ENCODE measurements at regions not wholly inside any gene's neighbourhood (a gene's known extent, or its start where the extent isn't known, plus 50 kb on each side); places are given as distances from the start of the nearest gene placed in this dataset.

DNA sequence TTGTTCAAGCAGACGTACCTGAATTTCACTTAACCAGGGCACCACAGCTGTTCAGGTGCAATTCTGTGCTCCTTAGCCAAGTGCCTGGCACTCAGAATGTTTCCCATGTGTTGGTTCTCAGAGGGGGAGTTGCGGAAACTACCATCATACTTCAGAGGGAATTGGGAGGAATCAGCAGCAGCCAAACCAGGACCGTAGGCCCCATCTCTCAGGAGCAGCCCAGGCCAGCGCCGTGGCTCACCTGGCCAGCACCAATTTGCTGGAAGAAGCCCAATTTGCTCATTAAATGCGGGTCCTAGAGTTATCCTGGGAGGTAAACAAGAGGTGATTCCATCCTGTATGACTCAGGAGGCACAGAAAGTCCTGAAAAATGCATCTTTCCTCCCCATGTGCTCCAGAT is 435.4 kb downstream of the BRD1 start:
- Mint-ChIP-seq H3K9me3 (peaks cover 11% of the 10 kb centered on the region), H3K36me3 (ENCODE audit: low read depth) (peaks cover 5% of the 10 kb centered on the region; the same call in 2 of the 3 replicates), H3K4me1 (peaks cover 2% of the 10 kb centered on the region; the same call in 2 of the 3 replicates), H3K4me3 (no peak overlapping the region), H3K27me3 (ENCODE audit: insufficient read depth, low read depth, poor library complexity) (no peaks in the 10 kb centered on the region), H3K27ac (no peak overlapping the region)
- Histone ChIP-seq H3K27me3 (ENCODE audit: insufficient read depth) (no peaks in the 10 kb centered on the region), H3K4me1 (ENCODE audit: insufficient read depth) (no peaks in the 10 kb centered on the region), H3K4me3 (no peak overlapping the region), H3K9me2 (ENCODE audit: insufficient read depth) (no peaks in the 10 kb centered on the region), H3F3A (replicated peaks; ENCODE audit: low read depth) (no peaks in the 10 kb centered on the region), H3K36me3 (ENCODE audit: insufficient read depth) (no peaks in the 10 kb centered on the region; the same call in 1 of the 2 replicates), H3K27ac (ENCODE audit: low read depth) (no peak overlapping the region), H3K4me2 (no peak overlapping the region), H3K79me2 (replicated peaks; ENCODE audit: insufficient read depth) (no peaks in the 10 kb centered on the region), H2AFZ (no peak overlapping the region), H4K20me1 (replicated peaks; ENCODE audit: insufficient read depth) (no peaks in the 10 kb centered on the region)
- no peak for TF ChIP-seq EZH2 (IDR thresholded peaks at IDR 0.05; ENCODE audit: low read depth, unreplicated experiment)
- TF ChIP-seq STAT1 (IDR thresholded peaks at IDR 0.05; ENCODE audit: unreplicated experiment): no peak
- no peak for TF ChIP-seq ZNF331 (CRISPR knock-in tag; IDR thresholded peaks at IDR 0.05; ENCODE audit: low read depth)
- TF ChIP-seq NANOG (IDR thresholded peaks at IDR 0.05; ENCODE audit: borderline replicate concordance): no peak
- ATAC-seq (no peak), DNase-seq (ENCODE audit: low spot score) (no peak)

DNA sequence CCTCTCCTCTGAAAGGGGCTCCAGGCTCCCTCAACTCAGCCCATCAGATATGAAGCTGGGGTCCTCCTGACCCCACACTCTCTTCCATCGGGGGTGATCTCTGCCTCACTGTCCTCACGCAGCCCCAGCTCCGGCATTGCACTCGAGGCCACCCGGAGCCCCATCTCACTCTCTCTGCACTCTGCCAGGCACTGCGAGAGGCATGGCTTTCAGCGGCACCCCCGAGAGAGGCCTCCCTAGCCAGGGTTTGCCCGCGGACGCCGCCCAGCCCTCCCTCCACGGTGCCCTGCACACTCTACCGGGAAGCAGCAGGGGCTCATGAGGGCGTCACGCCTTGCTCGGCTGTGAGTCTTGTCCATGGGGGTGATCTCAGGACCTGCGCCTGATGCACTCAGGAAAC is 436.2 kb downstream of the BRD1 start:
- no peaks in the 10 kb centered on the region; the same call in 1 of the 2 replicates for H3K36me3 ChIP-seq (ENCODE audit: insufficient read depth)
- no peak overlapping the region for H3K27ac Mint-ChIP-seq
- H3K4me3 Mint-ChIP-seq: no peak overlapping the region
- H3K9me2 ChIP-seq (ENCODE audit: insufficient read depth): no peaks in the 10 kb centered on the region
- H3K36me3 Mint-ChIP-seq (ENCODE audit: low read depth): peaks cover 5% of the 10 kb centered on the region; the same call in 2 of the 3 replicates
- H4K20me1 ChIP-seq (replicated peaks; ENCODE audit: insufficient read depth): no peaks in the 10 kb centered on the region
- H3K4me2 ChIP-seq: no peak overlapping the region
- ATAC-seq (no peak), DNase-seq (ENCODE audit: low spot score) (no peak)
- H3K9me3 Mint-ChIP-seq: peaks cover 11% of the 10 kb centered on the region
- TF ChIP-seq, protein P1, sequence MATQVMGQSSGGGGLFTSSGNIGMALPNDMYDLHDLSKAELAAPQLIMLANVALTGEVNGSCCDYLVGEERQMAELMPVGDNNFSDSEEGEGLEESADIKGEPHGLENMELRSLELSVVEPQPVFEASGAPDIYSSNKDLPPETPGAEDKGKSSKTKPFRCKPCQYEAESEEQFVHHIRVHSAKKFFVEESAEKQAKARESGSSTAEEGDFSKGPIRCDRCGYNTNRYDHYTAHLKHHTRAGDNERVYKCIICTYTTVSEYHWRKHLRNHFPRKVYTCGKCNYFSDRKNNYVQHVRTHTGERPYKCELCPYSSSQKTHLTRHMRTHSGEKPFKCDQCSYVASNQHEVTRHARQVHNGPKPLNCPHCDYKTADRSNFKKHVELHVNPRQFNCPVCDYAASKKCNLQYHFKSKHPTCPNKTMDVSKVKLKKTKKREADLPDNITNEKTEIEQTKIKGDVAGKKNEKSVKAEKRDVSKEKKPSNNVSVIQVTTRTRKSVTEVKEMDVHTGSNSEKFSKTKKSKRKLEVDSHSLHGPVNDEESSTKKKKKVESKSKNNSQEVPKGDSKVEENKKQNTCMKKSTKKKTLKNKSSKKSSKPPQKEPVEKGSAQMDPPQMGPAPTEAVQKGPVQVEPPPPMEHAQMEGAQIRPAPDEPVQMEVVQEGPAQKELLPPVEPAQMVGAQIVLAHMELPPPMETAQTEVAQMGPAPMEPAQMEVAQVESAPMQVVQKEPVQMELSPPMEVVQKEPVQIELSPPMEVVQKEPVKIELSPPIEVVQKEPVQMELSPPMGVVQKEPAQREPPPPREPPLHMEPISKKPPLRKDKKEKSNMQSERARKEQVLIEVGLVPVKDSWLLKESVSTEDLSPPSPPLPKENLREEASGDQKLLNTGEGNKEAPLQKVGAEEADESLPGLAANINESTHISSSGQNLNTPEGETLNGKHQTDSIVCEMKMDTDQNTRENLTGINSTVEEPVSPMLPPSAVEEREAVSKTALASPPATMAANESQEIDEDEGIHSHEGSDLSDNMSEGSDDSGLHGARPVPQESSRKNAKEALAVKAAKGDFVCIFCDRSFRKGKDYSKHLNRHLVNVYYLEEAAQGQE (IDR thresholded peaks at IDR 0.05; ENCODE audit: unreplicated experiment): no peak
- no peak for TF ChIP-seq NANOG (IDR thresholded peaks at IDR 0.05; ENCODE audit: borderline replicate concordance)
- TF ChIP-seq EZH2phosphoT487 (IDR thresholded peaks at IDR 0.05; ENCODE audit: unreplicated experiment): no peak
- TF ChIP-seq CREB1 (CRISPR knock-in tag; IDR thresholded peaks at IDR 0.05; ENCODE audit: low read depth): no peak
- no peak for TF ChIP-seq ZNF331 (CRISPR knock-in tag; IDR thresholded peaks at IDR 0.05; ENCODE audit: low read depth)
- no peak for TF ChIP-seq JUNB (IDR thresholded peaks at IDR 0.05; ENCODE audit: unreplicated experiment)
- no peak for TF ChIP-seq ZNF114 (CRISPR knock-in tag; IDR thresholded peaks at IDR 0.05)
- TF ChIP-seq, protein P2, sequence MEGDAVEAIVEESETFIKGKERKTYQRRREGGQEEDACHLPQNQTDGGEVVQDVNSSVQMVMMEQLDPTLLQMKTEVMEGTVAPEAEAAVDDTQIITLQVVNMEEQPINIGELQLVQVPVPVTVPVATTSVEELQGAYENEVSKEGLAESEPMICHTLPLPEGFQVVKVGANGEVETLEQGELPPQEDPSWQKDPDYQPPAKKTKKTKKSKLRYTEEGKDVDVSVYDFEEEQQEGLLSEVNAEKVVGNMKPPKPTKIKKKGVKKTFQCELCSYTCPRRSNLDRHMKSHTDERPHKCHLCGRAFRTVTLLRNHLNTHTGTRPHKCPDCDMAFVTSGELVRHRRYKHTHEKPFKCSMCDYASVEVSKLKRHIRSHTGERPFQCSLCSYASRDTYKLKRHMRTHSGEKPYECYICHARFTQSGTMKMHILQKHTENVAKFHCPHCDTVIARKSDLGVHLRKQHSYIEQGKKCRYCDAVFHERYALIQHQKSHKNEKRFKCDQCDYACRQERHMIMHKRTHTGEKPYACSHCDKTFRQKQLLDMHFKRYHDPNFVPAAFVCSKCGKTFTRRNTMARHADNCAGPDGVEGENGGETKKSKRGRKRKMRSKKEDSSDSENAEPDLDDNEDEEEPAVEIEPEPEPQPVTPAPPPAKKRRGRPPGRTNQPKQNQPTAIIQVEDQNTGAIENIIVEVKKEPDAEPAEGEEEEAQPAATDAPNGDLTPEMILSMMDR (conservative IDR thresholded peaks at IDR 0.05; ENCODE audit: low read depth in 2 of 2): no peak
- TF ChIP-seq STAT1 (IDR thresholded peaks at IDR 0.05; ENCODE audit: unreplicated experiment): no peak
- TF ChIP-seq, protein P3, sequence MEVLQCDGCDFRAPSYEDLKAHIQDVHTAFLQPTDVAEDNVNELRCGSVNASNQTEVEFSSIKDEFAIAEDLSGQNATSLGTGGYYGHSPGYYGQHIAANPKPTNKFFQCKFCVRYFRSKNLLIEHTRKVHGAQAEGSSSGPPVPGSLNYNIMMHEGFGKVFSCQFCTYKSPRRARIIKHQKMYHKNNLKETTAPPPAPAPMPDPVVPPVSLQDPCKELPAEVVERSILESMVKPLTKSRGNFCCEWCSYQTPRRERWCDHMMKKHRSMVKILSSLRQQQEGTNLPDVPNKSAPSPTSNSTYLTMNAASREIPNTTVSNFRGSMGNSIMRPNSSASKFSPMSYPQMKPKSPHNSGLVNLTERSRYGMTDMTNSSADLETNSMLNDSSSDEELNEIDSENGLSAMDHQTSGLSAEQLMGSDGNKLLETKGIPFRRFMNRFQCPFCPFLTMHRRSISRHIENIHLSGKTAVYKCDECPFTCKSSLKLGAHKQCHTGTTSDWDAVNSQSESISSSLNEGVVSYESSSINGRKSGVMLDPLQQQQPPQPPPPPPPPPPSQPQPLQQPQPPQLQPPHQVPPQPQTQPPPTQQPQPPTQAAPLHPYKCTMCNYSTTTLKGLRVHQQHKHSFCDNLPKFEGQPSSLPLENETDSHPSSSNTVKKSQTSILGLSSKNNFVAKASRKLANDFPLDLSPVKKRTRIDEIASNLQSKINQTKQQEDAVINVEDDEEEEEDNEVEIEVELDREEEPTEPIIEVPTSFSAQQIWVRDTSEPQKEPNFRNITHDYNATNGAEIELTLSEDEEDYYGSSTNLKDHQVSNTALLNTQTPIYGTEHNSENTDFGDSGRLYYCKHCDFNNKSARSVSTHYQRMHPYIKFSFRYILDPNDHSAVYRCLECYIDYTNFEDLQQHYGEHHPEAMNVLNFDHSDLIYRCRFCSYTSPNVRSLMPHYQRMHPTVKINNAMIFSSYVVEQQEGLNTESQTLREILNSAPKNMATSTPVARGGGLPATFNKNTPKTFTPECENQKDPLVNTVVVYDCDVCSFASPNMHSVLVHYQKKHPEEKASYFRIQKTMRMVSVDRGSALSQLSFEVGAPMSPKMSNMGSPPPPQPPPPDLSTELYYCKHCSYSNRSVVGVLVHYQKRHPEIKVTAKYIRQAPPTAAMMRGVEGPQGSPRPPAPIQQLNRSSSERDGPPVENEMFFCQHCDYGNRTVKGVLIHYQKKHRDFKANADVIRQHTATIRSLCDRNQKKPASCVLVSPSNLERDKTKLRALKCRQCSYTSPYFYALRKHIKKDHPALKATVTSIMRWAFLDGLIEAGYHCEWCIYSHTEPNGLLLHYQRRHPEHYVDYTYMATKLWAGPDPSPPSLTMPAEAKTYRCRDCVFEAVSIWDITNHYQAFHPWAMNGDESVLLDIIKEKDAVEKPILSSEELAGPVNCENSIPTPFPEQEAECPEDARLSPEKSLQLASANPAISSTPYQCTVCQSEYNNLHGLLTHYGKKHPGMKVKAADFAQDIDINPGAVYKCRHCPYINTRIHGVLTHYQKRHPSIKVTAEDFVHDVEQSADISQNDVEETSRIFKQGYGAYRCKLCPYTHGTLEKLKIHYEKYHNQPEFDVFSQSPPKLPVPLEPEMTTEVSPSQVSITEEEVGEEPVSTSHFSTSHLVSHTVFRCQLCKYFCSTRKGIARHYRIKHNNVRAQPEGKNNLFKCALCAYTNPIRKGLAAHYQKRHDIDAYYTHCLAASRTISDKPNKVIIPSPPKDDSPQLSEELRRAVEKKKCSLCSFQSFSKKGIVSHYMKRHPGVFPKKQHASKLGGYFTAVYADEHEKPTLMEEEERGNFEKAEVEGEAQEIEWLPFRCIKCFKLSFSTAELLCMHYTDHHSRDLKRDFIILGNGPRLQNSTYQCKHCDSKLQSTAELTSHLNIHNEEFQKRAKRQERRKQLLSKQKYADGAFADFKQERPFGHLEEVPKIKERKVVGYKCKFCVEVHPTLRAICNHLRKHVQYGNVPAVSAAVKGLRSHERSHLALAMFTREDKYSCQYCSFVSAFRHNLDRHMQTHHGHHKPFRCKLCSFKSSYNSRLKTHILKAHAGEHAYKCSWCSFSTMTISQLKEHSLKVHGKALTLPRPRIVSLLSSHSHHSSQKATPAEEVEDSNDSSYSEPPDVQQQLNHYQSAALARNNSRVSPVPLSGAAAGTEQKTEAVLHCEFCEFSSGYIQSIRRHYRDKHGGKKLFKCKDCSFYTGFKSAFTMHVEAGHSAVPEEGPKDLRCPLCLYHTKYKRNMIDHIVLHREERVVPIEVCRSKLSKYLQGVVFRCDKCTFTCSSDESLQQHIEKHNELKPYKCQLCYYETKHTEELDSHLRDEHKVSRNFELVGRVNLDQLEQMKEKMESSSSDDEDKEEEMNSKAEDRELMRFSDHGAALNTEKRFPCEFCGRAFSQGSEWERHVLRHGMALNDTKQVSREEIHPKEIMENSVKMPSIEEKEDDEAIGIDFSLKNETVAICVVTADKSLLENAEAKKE (CRISPR knock-in tag; IDR thresholded peaks at IDR 0.05): no peak
- no peaks in the 10 kb centered on the region for H3K4me1 ChIP-seq (ENCODE audit: insufficient read depth)
- H3K79me2 ChIP-seq (replicated peaks; ENCODE audit: insufficient read depth): no peaks in the 10 kb centered on the region
- no peak overlapping the region for H2AFZ ChIP-seq
- peaks cover 2% of the 10 kb centered on the region; the same call in 2 of the 3 replicates for H3K4me1 Mint-ChIP-seq
- no peaks in the 10 kb centered on the region for H3K27me3 Mint-ChIP-seq (ENCODE audit: insufficient read depth, low read depth, poor library complexity)
- H3K27ac ChIP-seq (ENCODE audit: low read depth): no peak overlapping the region
- no peaks in the 10 kb centered on the region for H3F3A ChIP-seq (replicated peaks; ENCODE audit: low read depth)
- no peaks in the 10 kb centered on the region for H3K27me3 ChIP-seq (ENCODE audit: insufficient read depth)
- H3K4me3 ChIP-seq: no peak overlapping the region

Data from GM23338 (cell line).